ENCODE measurements at regions not wholly inside any gene's neighbourhood (a gene's known extent, or its start where the extent isn't known, plus 50 kb on each side); places are given as distances from the start of the nearest gene placed in this dataset.

DNA sequence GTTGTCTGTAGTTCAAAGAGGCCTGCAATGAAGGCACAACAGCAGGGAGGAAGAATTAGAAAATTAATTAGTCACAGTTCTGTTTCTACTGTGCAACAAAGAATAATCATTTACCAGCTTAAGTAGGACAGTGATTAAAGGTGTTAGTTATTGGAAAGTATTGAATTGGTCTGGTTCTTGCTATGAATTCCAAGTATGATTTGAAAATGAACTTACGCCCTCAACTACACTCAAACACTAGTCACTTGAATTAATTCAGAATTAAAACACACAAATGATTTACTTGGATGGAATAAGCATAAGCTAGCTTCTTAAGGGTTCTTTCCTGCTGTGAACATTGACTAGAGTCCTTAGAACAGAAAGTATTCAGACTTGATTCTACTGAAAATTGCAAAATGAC is 69.9 kb upstream of the EXOC1L start:
- Histone ChIP-seq H3K27me3 (ENCODE audit: control insufficient read depth, insufficient read depth, low read length, poor library complexity, severe bottlenecking) (no peaks in the 10 kb centered on the region), H3K9me3 (ENCODE audit: control insufficient read depth, low read length) (no peaks in the 10 kb centered on the region), H3K4me3 (ENCODE audit: insufficient read depth, low read depth, low read length) (no peak overlapping the region), H3K36me3 (ENCODE audit: control insufficient read depth, insufficient read depth, low read length) (no peaks in the 10 kb centered on the region), H3K4me1 (ENCODE audit: control insufficient read depth, insufficient read depth, low read length) (no peaks in the 10 kb centered on the region), H3K27ac (ENCODE audit: insufficient read depth, low read depth, low read length, poor library complexity, severe bottlenecking) (no peak overlapping the region)
- no CpG with 5 or more reads among the region's 1 CpG for WGBS, 2 experiments

GRCh38 chr4:55752810-55753209 is 66.8 kb upstream of the EXOC1L start:
- Histone ChIP-seq H3K9me3 (ENCODE audit: control insufficient read depth, low read length) (no peaks in the 10 kb centered on the region), H3K4me3 (ENCODE audit: insufficient read depth, low read depth, low read length) (no peak overlapping the region), H3K27me3 (ENCODE audit: control insufficient read depth, insufficient read depth, low read length, poor library complexity, severe bottlenecking) (no peaks in the 10 kb centered on the region), H3K27ac (ENCODE audit: insufficient read depth, low read depth, low read length, poor library complexity, severe bottlenecking) (no peak overlapping the region), H3K36me3 (ENCODE audit: control insufficient read depth, insufficient read depth, low read length) (no peaks in the 10 kb centered on the region), H3K4me1 (ENCODE audit: control insufficient read depth, insufficient read depth, low read length) (no peaks in the 10 kb centered on the region)
- 92 to 93% methylated on average over 4 to 5 of the region's 5 CpGs for WGBS, 2 experiments

- Histone ChIP-seq H3K27me3 (ENCODE audit: control insufficient read depth, insufficient read depth, low read length, poor library complexity, severe bottlenecking) (no peaks in the 10 kb centered on the region), H3K9me3 (ENCODE audit: control insufficient read depth, low read length) (no peaks in the 10 kb centered on the region), H3K27ac (ENCODE audit: insufficient read depth, low read depth, low read length, poor library complexity, severe bottlenecking) (no peak overlapping the region), H3K4me1 (ENCODE audit: control insufficient read depth, insufficient read depth, low read length) (no peaks in the 10 kb centered on the region), H3K36me3 (ENCODE audit: control insufficient read depth, insufficient read depth, low read length) (no peaks in the 10 kb centered on the region), H3K4me3 (ENCODE audit: insufficient read depth, low read depth, low read length) (no peak overlapping the region)
- 76 to 91% methylated on average over 1 of the region's 1 CpG for WGBS, 2 experiments
Measured at GRCh38 chr4:55753856-55754255, 65.7 kb upstream of the EXOC1L start.

DNA sequence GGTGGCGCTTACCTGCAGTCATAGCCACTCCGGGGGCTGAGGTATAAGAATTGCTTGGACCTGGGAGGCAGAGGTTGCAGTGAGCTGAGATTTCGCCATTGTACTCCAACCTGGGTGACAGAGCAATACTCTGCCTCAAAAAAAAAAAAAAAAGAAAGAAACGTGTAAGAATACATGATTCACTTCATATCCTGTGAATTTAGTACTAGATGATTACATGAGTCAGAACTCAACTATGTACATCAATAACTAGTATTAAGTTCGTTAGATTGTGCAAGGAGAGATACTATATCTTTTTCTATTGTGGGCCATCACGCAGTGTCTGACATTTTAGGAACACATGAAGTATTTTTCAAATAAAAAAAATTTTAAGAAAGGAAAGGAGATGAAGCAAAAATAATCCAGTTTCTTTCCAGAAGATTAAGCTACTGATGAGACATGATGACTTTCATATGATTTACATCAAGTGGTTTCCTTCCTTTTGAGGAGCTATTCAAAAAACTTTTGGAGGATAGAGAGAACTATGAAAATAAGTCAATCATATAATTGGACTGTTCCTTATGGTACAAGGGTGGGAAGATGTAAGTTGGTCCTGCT is 64.7 kb upstream of the EXOC1L start:
- H3K4me3 ChIP-seq (ENCODE audit: insufficient read depth, low read depth, low read length) = no peak overlapping the region
- H3K27me3 ChIP-seq (ENCODE audit: control insufficient read depth, insufficient read depth, low read length, poor library complexity, severe bottlenecking) = no peaks in the 10 kb centered on the region
- no peaks in the 10 kb centered on the region for H3K4me1 ChIP-seq (ENCODE audit: control insufficient read depth, insufficient read depth, low read length)
- H3K36me3 ChIP-seq (ENCODE audit: control insufficient read depth, insufficient read depth, low read length) = no peaks in the 10 kb centered on the region
- no peak overlapping the region for H3K27ac ChIP-seq (ENCODE audit: insufficient read depth, low read depth, low read length, poor library complexity, severe bottlenecking)
- H3K9me3 ChIP-seq (ENCODE audit: control insufficient read depth, low read length) = no peaks in the 10 kb centered on the region
- 87 to 91% methylated on average over 3 to 5 of the region's 6 CpGs for WGBS, 2 experiments

- Histone ChIP-seq H3K4me3 (ENCODE audit: insufficient read depth, low read depth, low read length) (no peak overlapping the region), H3K36me3 (ENCODE audit: control insufficient read depth, insufficient read depth, low read length) (no peaks in the 10 kb centered on the region), H3K27me3 (ENCODE audit: control insufficient read depth, insufficient read depth, low read length, poor library complexity, severe bottlenecking) (no peaks in the 10 kb centered on the region), H3K9me3 (ENCODE audit: control insufficient read depth, low read length) (no peaks in the 10 kb centered on the region), H3K4me1 (ENCODE audit: control insufficient read depth, insufficient read depth, low read length) (no peaks in the 10 kb centered on the region), H3K27ac (ENCODE audit: insufficient read depth, low read depth, low read length, poor library complexity, severe bottlenecking) (no peak overlapping the region)
- 85 to 98% methylated on average over 3 of the region's 3 CpGs for WGBS, 2 experiments
Measured at GRCh38 chr4:55756208-55756607, 63.4 kb upstream of the EXOC1L start.

DNA sequence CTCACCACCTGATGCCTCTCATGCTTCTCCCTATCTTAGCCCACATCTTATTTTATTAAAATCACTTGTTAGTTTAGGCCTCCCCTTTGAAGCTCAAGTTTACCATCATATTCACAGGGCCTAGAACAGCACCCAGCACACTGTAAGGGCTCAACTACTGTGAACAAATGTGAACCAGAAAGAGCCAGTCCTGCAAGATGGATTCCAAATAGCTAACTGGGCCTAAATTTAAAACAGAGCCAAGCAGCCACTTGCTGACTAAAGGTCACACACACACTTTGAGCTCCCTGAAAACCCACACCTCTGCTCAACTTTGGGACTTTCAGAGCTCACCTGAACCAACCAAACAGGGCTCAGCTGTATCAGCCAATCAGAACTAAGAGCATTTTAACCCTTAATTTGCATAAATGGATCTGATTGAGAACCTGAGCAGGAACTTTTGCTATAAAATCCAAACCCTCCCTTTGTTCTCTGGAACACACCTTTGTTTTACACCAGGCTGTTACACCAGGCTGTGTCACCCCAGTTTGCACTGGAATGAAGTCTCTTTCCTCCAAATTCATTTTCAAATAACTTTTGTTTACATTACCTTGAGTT is 62.1 kb upstream of the EXOC1L start:
- Histone ChIP-seq H3K4me3 (ENCODE audit: insufficient read depth, low read depth, low read length) (no peak overlapping the region), H3K4me1 (ENCODE audit: control insufficient read depth, insufficient read depth, low read length) (no peaks in the 10 kb centered on the region), H3K27ac (ENCODE audit: insufficient read depth, low read depth, low read length, poor library complexity, severe bottlenecking) (no peak overlapping the region), H3K36me3 (ENCODE audit: control insufficient read depth, insufficient read depth, low read length) (no peaks in the 10 kb centered on the region), H3K9me3 (ENCODE audit: control insufficient read depth, low read length) (no peaks in the 10 kb centered on the region), H3K27me3 (ENCODE audit: control insufficient read depth, insufficient read depth, low read length, poor library complexity, severe bottlenecking) (no peaks in the 10 kb centered on the region)

GRCh38 chr4:55758066-55758465 is 61.5 kb upstream of the EXOC1L start:
- 100% methylated on average over 2 of the region's 2 CpGs for WGBS, 2 experiments
- H3K4me3 ChIP-seq (ENCODE audit: insufficient read depth, low read depth, low read length) = no peak overlapping the region

GRCh38 chr4:55758570-55758969 is 61.0 kb upstream of the EXOC1L start:
- 87 to 93% methylated on average over 4 of the region's 4 CpGs for WGBS, 2 experiments
- H3K36me3 ChIP-seq (ENCODE audit: control insufficient read depth, insufficient read depth, low read length) = no peaks in the 10 kb centered on the region
- H3K27ac ChIP-seq (ENCODE audit: insufficient read depth, low read depth, low read length, poor library complexity, severe bottlenecking) = no peak overlapping the region
- no peaks in the 10 kb centered on the region for H3K27me3 ChIP-seq (ENCODE audit: control insufficient read depth, insufficient read depth, low read length, poor library complexity, severe bottlenecking)
- no peaks in the 10 kb centered on the region for H3K9me3 ChIP-seq (ENCODE audit: control insufficient read depth, low read length)
- no peak overlapping the region for H3K4me3 ChIP-seq (ENCODE audit: insufficient read depth, low read depth, low read length)
- no peaks in the 10 kb centered on the region for H3K4me1 ChIP-seq (ENCODE audit: control insufficient read depth, insufficient read depth, low read length)

More at GRCh38 chr4:55758066-55758465, 61.5 kb upstream of the EXOC1L start:
- Histone ChIP-seq H3K27me3 (ENCODE audit: control insufficient read depth, insufficient read depth, low read length, poor library complexity, severe bottlenecking) (no peaks in the 10 kb centered on the region), H3K27ac (ENCODE audit: insufficient read depth, low read depth, low read length, poor library complexity, severe bottlenecking) (no peak overlapping the region), H3K9me3 (ENCODE audit: control insufficient read depth, low read length) (no peaks in the 10 kb centered on the region), H3K4me1 (ENCODE audit: control insufficient read depth, insufficient read depth, low read length) (no peaks in the 10 kb centered on the region), H3K36me3 (ENCODE audit: control insufficient read depth, insufficient read depth, low read length) (no peaks in the 10 kb centered on the region)

DNA sequence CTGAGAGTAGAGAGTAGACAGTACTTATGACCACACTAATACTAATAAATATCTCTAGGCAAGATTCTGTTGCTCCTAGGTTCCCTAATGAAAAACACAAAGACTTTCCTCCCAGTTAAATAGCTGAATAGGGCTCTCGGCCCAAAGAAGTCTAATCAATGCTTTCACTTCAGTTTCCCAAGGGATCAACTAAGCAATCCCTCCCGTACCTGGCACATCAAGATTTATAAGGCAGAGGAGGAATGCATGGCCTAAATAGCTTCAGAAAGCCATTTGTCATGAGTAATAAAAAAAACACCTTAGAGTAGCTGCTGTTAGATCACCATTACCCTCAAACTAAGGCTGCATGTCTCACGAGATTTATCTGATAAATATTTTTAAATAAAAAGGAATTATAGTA is 56.8 kb upstream of the EXOC1L start:
- Histone ChIP-seq H3K4me3 (ENCODE audit: insufficient read depth, low read depth, low read length) (no peak overlapping the region), H3K27me3 (ENCODE audit: control insufficient read depth, insufficient read depth, low read length, poor library complexity, severe bottlenecking) (no peaks in the 10 kb centered on the region), H3K36me3 (ENCODE audit: control insufficient read depth, insufficient read depth, low read length) (no peaks in the 10 kb centered on the region), H3K4me1 (ENCODE audit: control insufficient read depth, insufficient read depth, low read length) (no peaks in the 10 kb centered on the region), H3K9me3 (ENCODE audit: control insufficient read depth, low read length) (no peaks in the 10 kb centered on the region), H3K27ac (ENCODE audit: insufficient read depth, low read depth, low read length, poor library complexity, severe bottlenecking) (no peak overlapping the region)
- WGBS, 2 experiments = 38 to 77% methylated on average over 2 to 3 of the region's 3 CpGs

GRCh38 chr4:55763996-55764395 is 55.6 kb upstream of the EXOC1L start:
- Histone ChIP-seq H3K27me3 (ENCODE audit: control insufficient read depth, insufficient read depth, low read length, poor library complexity, severe bottlenecking) (no peaks in the 10 kb centered on the region), H3K27ac (ENCODE audit: insufficient read depth, low read depth, low read length, poor library complexity, severe bottlenecking) (no peak overlapping the region), H3K36me3 (ENCODE audit: control insufficient read depth, insufficient read depth, low read length) (no peaks in the 10 kb centered on the region), H3K9me3 (ENCODE audit: control insufficient read depth, low read length) (no peaks in the 10 kb centered on the region), H3K4me1 (ENCODE audit: control insufficient read depth, insufficient read depth, low read length) (peaks cover 9% of the 10 kb centered on the region), H3K4me3 (ENCODE audit: insufficient read depth, low read depth, low read length) (no peak overlapping the region)
- 100% methylated on average over 2 of the region's 2 CpGs for WGBS, 2 experiments

- Histone ChIP-seq H3K9me3 (ENCODE audit: control insufficient read depth, low read length) (no peaks in the 10 kb centered on the region), H3K4me1 (ENCODE audit: control insufficient read depth, insufficient read depth, low read length) (peaks cover 9% of the 10 kb centered on the region), H3K27ac (ENCODE audit: insufficient read depth, low read depth, low read length, poor library complexity, severe bottlenecking) (no peak overlapping the region), H3K36me3 (ENCODE audit: control insufficient read depth, insufficient read depth, low read length) (no peaks in the 10 kb centered on the region), H3K4me3 (ENCODE audit: insufficient read depth, low read depth, low read length) (no peak overlapping the region), H3K27me3 (ENCODE audit: control insufficient read depth, insufficient read depth, low read length, poor library complexity, severe bottlenecking) (no peaks in the 10 kb centered on the region)
- WGBS, 2 experiments = 89% methylated on average over 6 of the region's 6 CpGs
Measured at GRCh38 chr4:55765070-55765469, 54.5 kb upstream of the EXOC1L start.
